ENCODE measurements at regions not wholly inside any gene's neighbourhood (a gene's known extent, or its start where the extent isn't known, plus 50 kb on each side); places are given as distances from the start of the nearest gene placed in this dataset.
A peak's percentile ranks its signal among the peaks of the same experiment; 100 is the strongest.

DNA sequence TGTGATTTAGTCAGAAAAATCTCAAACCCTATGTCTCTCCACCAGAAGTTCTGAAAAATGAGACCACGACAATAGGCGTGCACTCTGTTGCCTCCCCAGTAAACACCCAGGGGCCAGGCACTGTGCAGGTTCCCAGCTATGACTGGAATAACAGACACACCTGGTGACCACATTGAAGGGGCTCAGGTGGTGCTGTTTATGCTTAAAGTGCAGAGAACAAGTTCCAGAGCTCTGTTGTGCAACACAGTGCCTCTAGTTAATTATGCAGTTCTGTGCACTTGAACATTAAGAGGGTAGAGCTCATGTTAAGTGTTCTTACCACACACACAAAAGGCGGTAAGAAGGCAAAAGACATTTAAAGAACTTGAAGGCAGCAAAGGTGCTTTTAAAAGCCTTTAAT, 52.6 kb upstream of the AFF3 start:
- H3K4me1 ChIP-seq: peaks cover 20 to 52% (median 38%) of the 10 kb centered on the region in 9 donors

DNA sequence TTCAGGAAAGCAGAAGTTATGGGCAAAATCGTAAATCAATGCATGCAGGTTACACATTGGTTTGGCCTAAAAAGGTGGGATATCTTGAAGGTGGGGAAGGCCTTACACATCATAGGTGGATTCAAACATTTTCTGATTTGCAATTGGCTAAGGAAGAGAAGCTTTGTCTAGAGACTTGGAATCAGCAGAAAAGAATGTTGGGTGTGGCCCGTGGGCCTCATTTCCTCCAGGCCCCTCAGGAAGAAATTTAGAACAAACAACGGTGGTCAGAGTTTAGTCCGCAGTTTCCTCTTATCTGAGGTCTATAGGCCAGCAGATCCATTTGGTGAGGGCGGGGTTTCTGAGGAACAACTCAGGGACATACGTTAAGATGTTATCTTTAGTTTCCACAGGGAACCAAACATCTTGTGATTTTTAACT, 50.9 kb upstream of the AFF3 start:
- H3K27ac ChIP-seq: peak overlapping the region in 9 of 10 donors; percentile 8 to 87 (median 44)
- no peaks in the 10 kb centered on the region for H3K36me3 ChIP-seq
- no peak for DNase-seq
- no peaks in the 10 kb centered on the region for H3K27me3 ChIP-seq
- peak in 4 of 8 donors; percentile 17 to 49 (median 40) for ATAC-seq
- 52 to 62% methylated on average over 6 of the region's 6 CpGs for WGBS, 2 donors
- no peak overlapping the region for H3K4me3 ChIP-seq
- peaks cover 16 to 46% (median 30%) of the 10 kb centered on the region in 9 donors for H3K4me1 ChIP-seq
- H3K9me3 ChIP-seq: no peaks in the 10 kb centered on the region
- intact Hi-C loops (cut with DNase I): no loop called here
- TF ChIP-seq, protein P1, sequence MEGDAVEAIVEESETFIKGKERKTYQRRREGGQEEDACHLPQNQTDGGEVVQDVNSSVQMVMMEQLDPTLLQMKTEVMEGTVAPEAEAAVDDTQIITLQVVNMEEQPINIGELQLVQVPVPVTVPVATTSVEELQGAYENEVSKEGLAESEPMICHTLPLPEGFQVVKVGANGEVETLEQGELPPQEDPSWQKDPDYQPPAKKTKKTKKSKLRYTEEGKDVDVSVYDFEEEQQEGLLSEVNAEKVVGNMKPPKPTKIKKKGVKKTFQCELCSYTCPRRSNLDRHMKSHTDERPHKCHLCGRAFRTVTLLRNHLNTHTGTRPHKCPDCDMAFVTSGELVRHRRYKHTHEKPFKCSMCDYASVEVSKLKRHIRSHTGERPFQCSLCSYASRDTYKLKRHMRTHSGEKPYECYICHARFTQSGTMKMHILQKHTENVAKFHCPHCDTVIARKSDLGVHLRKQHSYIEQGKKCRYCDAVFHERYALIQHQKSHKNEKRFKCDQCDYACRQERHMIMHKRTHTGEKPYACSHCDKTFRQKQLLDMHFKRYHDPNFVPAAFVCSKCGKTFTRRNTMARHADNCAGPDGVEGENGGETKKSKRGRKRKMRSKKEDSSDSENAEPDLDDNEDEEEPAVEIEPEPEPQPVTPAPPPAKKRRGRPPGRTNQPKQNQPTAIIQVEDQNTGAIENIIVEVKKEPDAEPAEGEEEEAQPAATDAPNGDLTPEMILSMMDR (IDR thresholded peaks at IDR 0.05): no peak

More for the DNA sequence above, 52.6 kb upstream of the AFF3 start:
- WGBS, 2 donors: 93 to 95% methylated on average over 3 of the region's 3 CpGs
- Histone ChIP-seq H3K27ac (peak overlapping the region in 1 of 10 donors; percentile 87), H3K4me3 (no peak overlapping the region), H3K9me3 (no peaks in the 10 kb centered on the region), H3K27me3 (no peaks in the 10 kb centered on the region), H3K36me3 (no peaks in the 10 kb centered on the region)
- no peak for DNase-seq
- ATAC-seq: no peak
- intact Hi-C loops (cut with DNase I): no loop called here
- TF ChIP-seq, protein P1 (IDR thresholded peaks at IDR 0.05): no peak

DNA sequence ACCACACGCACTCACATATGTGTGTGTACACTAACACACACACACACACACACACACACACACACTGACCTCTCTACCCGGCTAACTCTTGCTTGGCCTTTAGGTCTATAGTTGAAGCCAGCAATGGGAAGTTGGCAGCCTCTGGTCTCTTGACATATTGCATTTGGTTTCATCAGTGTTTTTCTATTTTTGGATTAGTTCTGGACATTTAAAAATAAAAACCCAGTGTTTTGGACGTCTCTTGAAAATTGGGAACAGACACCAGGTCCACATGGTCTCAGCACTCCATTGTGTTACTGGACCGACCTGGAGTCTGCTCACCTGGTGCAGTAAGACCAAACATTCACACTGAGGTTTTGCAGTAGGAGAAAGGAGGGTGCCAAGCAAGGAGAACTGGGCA, 50.4 kb upstream of the AFF3 start:
- Histone ChIP-seq H3K27ac (peak overlapping the region in 8 of 10 donors; percentile 8 to 87 (median 56)), H3K4me3 (no peak overlapping the region), H3K27me3 (no peaks in the 10 kb centered on the region), H3K9me3 (no peaks in the 10 kb centered on the region), H3K36me3 (no peaks in the 10 kb centered on the region), H3K4me1 (peaks cover 11 to 41% (median 26%) of the 10 kb centered on the region in 9 donors)
- DNase-seq (peak in 1 of 2 donors; percentile 52), ATAC-seq (peak in 4 of 8 donors; percentile 15 to 75 (median 42))
- TF ChIP-seq, protein P1 (IDR thresholded peaks at IDR 0.05): no peak
- intact Hi-C loops (cut with DNase I): no loop called here
- WGBS, 2 donors: 44 to 46% methylated on average over 4 of the region's 4 CpGs

DNA sequence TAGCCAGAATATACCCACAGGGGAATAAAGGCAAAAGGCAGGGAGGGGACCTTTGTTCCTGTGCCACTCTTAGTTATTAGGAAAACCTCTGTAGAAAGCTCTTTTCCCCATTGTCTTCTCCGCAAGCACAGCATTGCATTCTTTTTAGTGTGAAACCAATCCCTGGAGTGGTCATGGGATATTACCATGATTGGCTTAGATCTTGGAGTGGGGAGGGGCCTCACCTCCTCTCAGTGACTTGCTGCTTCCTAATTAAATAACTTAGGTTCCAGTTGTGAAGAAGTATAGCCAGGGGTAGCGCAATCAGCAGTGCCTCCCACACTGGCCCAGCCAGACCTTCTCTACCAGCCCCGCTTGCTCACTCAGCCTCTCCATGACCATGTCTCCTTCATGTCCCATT, 49.9 kb upstream of the AFF3 start:
- Histone ChIP-seq H3K4me1 (peaks cover 8 to 36% (median 20%) of the 10 kb centered on the region in 9 donors), H3K36me3 (no peaks in the 10 kb centered on the region), H3K27ac (peak overlapping the region in 3 of 10 donors; percentile 8 to 87 (median 75)), H3K27me3 (no peaks in the 10 kb centered on the region), H3K9me3 (no peaks in the 10 kb centered on the region), H3K4me3 (no peak overlapping the region)
- DNase-seq (no peak), ATAC-seq (peak in 1 of 8 donors; percentile 13)
- 93 to 96% methylated on average over 3 of the region's 3 CpGs for WGBS, 2 donors
- intact Hi-C loops (cut with DNase I): no loop called here
- TF ChIP-seq, protein P1 (IDR thresholded peaks at IDR 0.05): no peak

Measured in heart right ventricle (tissue), 16 donors.